ENCODE measurements at regions not wholly inside any gene's neighbourhood (a gene's known extent, or its start where the extent isn't known, plus 50 kb on each side); places are given as distances from the start of the nearest gene placed in this dataset.
A peak's percentile ranks its signal among the peaks of the same experiment; 100 is the strongest.

GRCh38 chr2:235312571-235312970 is 181.3 kb upstream of the AGAP1 start:
- Histone ChIP-seq H3K27ac (ENCODE audit: low read depth, low read length) (no peak overlapping the region), H4K8ac (ENCODE audit: low read depth, low read length) (no peak overlapping the region), H2BK12ac (ENCODE audit: low read length) (no peak overlapping the region), H2AFZ (ENCODE audit: insufficient read depth, low read length, poor library complexity) (no peak overlapping the region), H3K27me3 (ENCODE audit: insufficient read depth, low read length) (no peaks in the 10 kb centered on the region), H4K12ac (ENCODE audit: low read depth, low read length) (no peak overlapping the region), H3K4me2 (ENCODE audit: low read length) (no peak overlapping the region), H4K91ac (ENCODE audit: low read depth, low read length) (no peak overlapping the region), H3K4me3 (ENCODE audit: low read depth, low read length) (no peak overlapping the region), H2BK120ac (ENCODE audit: insufficient read depth, low read length, poor library complexity) (no peak overlapping the region), H3K79me1 (ENCODE audit: low read length) (no peaks in the 10 kb centered on the region), H3K4ac (ENCODE audit: low read depth, low read length) (no peak overlapping the region), H3K4me1 (ENCODE audit: control insufficient read depth in 1 of 2, insufficient read depth in 2 of 2, low read length in 2 of 2) (no peaks in the 10 kb centered on the region), H3K14ac (ENCODE audit: low read length) (peak overlapping the region; percentile 14), H3K9ac (ENCODE audit: low read length) (no peak overlapping the region), H3K23ac (ENCODE audit: low read length) (no peak overlapping the region), H3K18ac (ENCODE audit: low read length) (no peak overlapping the region), H3K9me3 (ENCODE audit: insufficient read depth, low read depth, low read length) (no peaks in the 10 kb centered on the region), H3K36me3 (ENCODE audit: control insufficient read depth in 1 of 2, insufficient read depth in 2 of 2, low read length in 2 of 2) (no peaks in the 10 kb centered on the region), H2BK5ac (ENCODE audit: low read depth, low read length, poor library complexity) (no peak overlapping the region), H3K79me2 (ENCODE audit: control insufficient read depth, insufficient read depth, low read length, poor library complexity) (no peaks in the 10 kb centered on the region), H2AK5ac (ENCODE audit: low read length) (no peak overlapping the region)
- no peak for DNase-seq
- no CpG with 5 or more reads among the region's 2 CpGs for WGBS (ENCODE audit: extremely low coverage, insufficient coverage, insufficient read length)

DNA sequence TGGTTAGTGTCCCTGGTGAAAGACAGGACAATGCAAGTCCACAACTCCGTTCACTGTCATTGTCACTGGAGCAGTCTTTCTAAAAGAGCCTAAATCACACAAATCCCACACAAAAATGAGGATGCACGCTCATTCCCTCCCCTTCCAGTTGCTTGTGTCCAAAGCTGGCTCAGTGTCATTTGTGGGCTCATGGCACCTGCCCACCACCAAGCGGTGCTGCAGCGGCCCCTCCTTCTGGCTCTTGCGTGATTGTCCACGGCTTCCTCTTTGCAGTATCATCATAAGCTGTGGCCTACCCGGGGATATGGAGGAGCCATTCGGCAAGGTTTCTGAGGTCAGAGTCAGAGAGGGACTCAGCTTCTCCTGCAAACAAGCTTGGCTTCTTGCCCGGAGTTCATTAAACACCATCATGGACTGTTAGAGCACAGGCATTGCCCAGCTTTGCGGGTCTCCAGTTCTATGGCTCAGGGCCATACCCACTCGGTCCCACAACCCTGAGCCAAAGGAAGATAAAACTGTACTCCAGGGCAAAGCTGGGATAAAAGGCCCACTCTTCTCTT is 179.4 kb upstream of the AGAP1 start:
- Histone ChIP-seq H3K9ac (ENCODE audit: low read length) (no peak overlapping the region), H3K79me1 (ENCODE audit: low read length) (no peaks in the 10 kb centered on the region), H4K91ac (ENCODE audit: low read depth, low read length) (no peak overlapping the region), H3K4me1 (ENCODE audit: control insufficient read depth in 1 of 2, insufficient read depth in 2 of 2, low read length in 2 of 2) (no peaks in the 10 kb centered on the region), H3K27me3 (ENCODE audit: insufficient read depth, low read length) (no peaks in the 10 kb centered on the region), H3K27ac (ENCODE audit: low read depth, low read length) (no peak overlapping the region), H3K18ac (ENCODE audit: low read length) (no peak overlapping the region), H3K9me3 (ENCODE audit: insufficient read depth, low read depth, low read length) (no peaks in the 10 kb centered on the region), H3K79me2 (ENCODE audit: control insufficient read depth, insufficient read depth, low read length, poor library complexity) (no peaks in the 10 kb centered on the region), H2AFZ (ENCODE audit: insufficient read depth, low read length, poor library complexity) (no peak overlapping the region), H4K12ac (ENCODE audit: low read depth, low read length) (no peak overlapping the region), H4K8ac (ENCODE audit: low read depth, low read length) (no peak overlapping the region), H2AK5ac (ENCODE audit: low read length) (no peak overlapping the region), H3K36me3 (ENCODE audit: control insufficient read depth in 1 of 2, insufficient read depth in 2 of 2, low read length in 2 of 2) (no peaks in the 10 kb centered on the region), H2BK5ac (ENCODE audit: low read depth, low read length, poor library complexity) (no peak overlapping the region), H3K14ac (ENCODE audit: low read length) (no peak overlapping the region), H3K4me3 (ENCODE audit: low read depth, low read length) (no peak overlapping the region), H3K4me2 (ENCODE audit: low read length) (no peak overlapping the region), H3K4ac (ENCODE audit: low read depth, low read length) (no peak overlapping the region), H2BK120ac (ENCODE audit: insufficient read depth, low read length, poor library complexity) (no peak overlapping the region), H2BK12ac (ENCODE audit: low read length) (no peak overlapping the region), H3K23ac (ENCODE audit: low read length) (no peak overlapping the region)
- no peak for DNase-seq
- WGBS (ENCODE audit: extremely low coverage, insufficient coverage, insufficient read length), result no CpG with 5 or more reads among the region's 11 CpGs

GRCh38 chr2:235319095-235319494 is 174.7 kb upstream of the AGAP1 start:
- no peaks in the 10 kb centered on the region for H3K27me3 ChIP-seq (ENCODE audit: insufficient read depth, low read length)
- no peak overlapping the region for H2AK5ac ChIP-seq (ENCODE audit: low read length)
- H2BK12ac ChIP-seq (ENCODE audit: low read length), result no peak overlapping the region
- no peak overlapping the region for H2BK120ac ChIP-seq (ENCODE audit: insufficient read depth, low read length, poor library complexity)
- no peak overlapping the region for H2BK5ac ChIP-seq (ENCODE audit: low read depth, low read length, poor library complexity)
- no peaks in the 10 kb centered on the region for H3K36me3 ChIP-seq (ENCODE audit: control insufficient read depth in 1 of 2, insufficient read depth in 2 of 2, low read length in 2 of 2)
- H3K23ac ChIP-seq (ENCODE audit: low read length), result no peak overlapping the region
- H3K4me2 ChIP-seq (ENCODE audit: low read length), result no peak overlapping the region
- no peak overlapping the region for H4K12ac ChIP-seq (ENCODE audit: low read depth, low read length)
- no peak overlapping the region for H3K4ac ChIP-seq (ENCODE audit: low read depth, low read length)
- H3K4me1 ChIP-seq (ENCODE audit: control insufficient read depth in 1 of 2, insufficient read depth in 2 of 2, low read length in 2 of 2), result no peaks in the 10 kb centered on the region
- no peak overlapping the region for H4K8ac ChIP-seq (ENCODE audit: low read depth, low read length)
- H4K91ac ChIP-seq (ENCODE audit: low read depth, low read length), result no peak overlapping the region
- H3K9me3 ChIP-seq (ENCODE audit: insufficient read depth, low read depth, low read length), result peaks cover 2% of the 10 kb centered on the region
- DNase-seq, result no peak
- H3K14ac ChIP-seq (ENCODE audit: low read length), result no peak overlapping the region
- no peaks in the 10 kb centered on the region for H3K79me2 ChIP-seq (ENCODE audit: control insufficient read depth, insufficient read depth, low read length, poor library complexity)
- H3K9ac ChIP-seq (ENCODE audit: low read length), result no peak overlapping the region
- no peak overlapping the region for H3K27ac ChIP-seq (ENCODE audit: low read depth, low read length)
- H3K4me3 ChIP-seq (ENCODE audit: low read depth, low read length), result no peak overlapping the region
- no peak overlapping the region for H2AFZ ChIP-seq (ENCODE audit: insufficient read depth, low read length, poor library complexity)
- no peaks in the 10 kb centered on the region for H3K79me1 ChIP-seq (ENCODE audit: low read length)
- no CpG with 5 or more reads among the region's 4 CpGs for WGBS (ENCODE audit: extremely low coverage, insufficient coverage, insufficient read length)
- H3K18ac ChIP-seq (ENCODE audit: low read length), result no peak overlapping the region

DNA sequence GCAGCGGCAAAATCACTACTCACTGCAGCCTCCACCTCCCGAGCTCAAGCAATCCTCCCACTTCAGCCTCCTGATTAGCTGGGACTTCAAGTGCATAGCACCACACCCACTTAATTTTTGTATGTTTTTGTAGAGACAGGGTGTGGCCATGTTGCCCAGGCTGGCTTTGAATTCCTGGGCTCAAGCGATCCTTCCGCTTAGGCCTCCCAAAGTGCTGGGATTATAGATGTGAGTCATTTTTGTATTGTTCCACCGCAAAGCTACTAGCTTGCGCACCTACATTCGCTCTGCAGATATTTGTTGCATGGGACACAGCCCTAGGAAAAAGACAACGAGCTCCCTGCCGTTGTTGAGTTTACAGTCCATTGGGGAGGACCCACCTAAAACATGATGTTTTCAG is 173.5 kb upstream of the AGAP1 start:
- no peaks in the 10 kb centered on the region for H3K79me2 ChIP-seq (ENCODE audit: control insufficient read depth, insufficient read depth, low read length, poor library complexity)
- no peak overlapping the region for H4K12ac ChIP-seq (ENCODE audit: low read depth, low read length)
- H3K9ac ChIP-seq (ENCODE audit: low read length), result no peak overlapping the region
- no peak overlapping the region for H4K91ac ChIP-seq (ENCODE audit: low read depth, low read length)
- no peak overlapping the region for H3K4me3 ChIP-seq (ENCODE audit: low read depth, low read length)
- no peak overlapping the region for H4K8ac ChIP-seq (ENCODE audit: low read depth, low read length)
- H2BK5ac ChIP-seq (ENCODE audit: low read depth, low read length, poor library complexity), result no peak overlapping the region
- H3K27ac ChIP-seq (ENCODE audit: low read depth, low read length), result no peak overlapping the region
- no peak overlapping the region for H3K4ac ChIP-seq (ENCODE audit: low read depth, low read length)
- H3K23ac ChIP-seq (ENCODE audit: low read length), result no peak overlapping the region
- no peak overlapping the region for H2AK5ac ChIP-seq (ENCODE audit: low read length)
- no peak overlapping the region for H2BK12ac ChIP-seq (ENCODE audit: low read length)
- H2AFZ ChIP-seq (ENCODE audit: insufficient read depth, low read length, poor library complexity), result no peak overlapping the region
- H3K18ac ChIP-seq (ENCODE audit: low read length), result no peak overlapping the region
- peaks cover 8 to 10% of the 10 kb centered on the region in 2 experiments for H3K4me1 ChIP-seq (ENCODE audit: control insufficient read depth in 1 of 2, insufficient read depth in 2 of 2, low read length in 2 of 2)
- H2BK120ac ChIP-seq (ENCODE audit: insufficient read depth, low read length, poor library complexity), result no peak overlapping the region
- no peak for DNase-seq
- H3K4me2 ChIP-seq (ENCODE audit: low read length), result no peak overlapping the region
- no peak overlapping the region for H3K14ac ChIP-seq (ENCODE audit: low read length)
- no peaks in the 10 kb centered on the region for H3K27me3 ChIP-seq (ENCODE audit: insufficient read depth, low read length)
- H3K79me1 ChIP-seq (ENCODE audit: low read length), result peaks cover 6% of the 10 kb centered on the region
- WGBS (ENCODE audit: extremely low coverage, insufficient coverage, insufficient read length), result no CpG with 5 or more reads among the region's 9 CpGs
- H3K9me3 ChIP-seq (ENCODE audit: insufficient read depth, low read depth, low read length), result peaks cover 2% of the 10 kb centered on the region
- no peaks in the 10 kb centered on the region for H3K36me3 ChIP-seq (ENCODE audit: control insufficient read depth in 1 of 2, insufficient read depth in 2 of 2, low read length in 2 of 2)

All from trophoblast cell (in vitro differentiated cells and primary cell).